ENCODE measurements at regions not wholly inside any gene's neighbourhood (a gene's known extent, or its start where the extent isn't known, plus 50 kb on each side); places are given as distances from the start of the nearest gene placed in this dataset.

- TF ChIP-seq FOXM1 (IDR thresholded peaks at IDR 0.05; ENCODE audit: low read depth) (no peak), CHD2 (IDR thresholded peaks at IDR 0.05; ENCODE audit: low read length, partially characterized antibody) (no peak), EZH2phosphoT487 (IDR thresholded peaks at IDR 0.05; ENCODE audit: borderline replicate concordance, low read depth) (no peak), ELF1 (IDR thresholded peaks at IDR 0.05) (no peak), GATA2 (CRISPR knock-in tag; IDR thresholded peaks at IDR 0.05) (no peak), SIN3A (IDR thresholded peaks at IDR 0.05; ENCODE audit: borderline replicate concordance, low read depth, low read length) (no peak)
- TF ChIP-seq, protein P1, sequence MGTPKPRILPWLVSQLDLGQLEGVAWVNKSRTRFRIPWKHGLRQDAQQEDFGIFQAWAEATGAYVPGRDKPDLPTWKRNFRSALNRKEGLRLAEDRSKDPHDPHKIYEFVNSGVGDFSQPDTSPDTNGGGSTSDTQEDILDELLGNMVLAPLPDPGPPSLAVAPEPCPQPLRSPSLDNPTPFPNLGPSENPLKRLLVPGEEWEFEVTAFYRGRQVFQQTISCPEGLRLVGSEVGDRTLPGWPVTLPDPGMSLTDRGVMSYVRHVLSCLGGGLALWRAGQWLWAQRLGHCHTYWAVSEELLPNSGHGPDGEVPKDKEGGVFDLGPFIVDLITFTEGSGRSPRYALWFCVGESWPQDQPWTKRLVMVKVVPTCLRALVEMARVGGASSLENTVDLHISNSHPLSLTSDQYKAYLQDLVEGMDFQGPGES (IDR thresholded peaks at IDR 0.05; ENCODE audit: low read depth, low read length) = no peak
- no peak for DNase-seq
- WGBS (ENCODE audit: low lambda C conversion rate) = 53% methylated on average over 23 of the region's 23 CpGs
- Histone ChIP-seq H2AFZ (ENCODE audit: low read depth) (no peak overlapping the region), H3K36me3 (replicated peaks in 1 of 2; ENCODE audit: control insufficient read depth in 1 of 2, insufficient read depth in 2 of 2, low read length in 1 of 2) (no peaks in the 10 kb centered on the region), H3K9ac (no peak overlapping the region), H3K27ac (ENCODE audit: low read depth in 2 of 2, low read length in 1 of 2) (no peak overlapping the region), H3F3A (replicated peaks; ENCODE audit: insufficient read depth) (no peaks in the 10 kb centered on the region), H3K4me1 (ENCODE audit: control insufficient read depth in 1 of 2, insufficient read depth in 2 of 2, low read depth in 1 of 2, low read length in 1 of 2) (no peaks in the 10 kb centered on the region), H3K79me2 (ENCODE audit: insufficient read depth) (no peaks in the 10 kb centered on the region), H3K9me3 (no peaks in the 10 kb centered on the region; the same call in 1 of the 2 replicates), H3K9me2 (no peaks in the 10 kb centered on the region), H3K4me3 (ENCODE audit: low read depth in 2 of 2, low read length in 1 of 2) (no peak overlapping the region), H4K20me1 (ENCODE audit: insufficient read depth) (no peaks in the 10 kb centered on the region), H3K27me3 (ENCODE audit: insufficient read depth) (no peaks in the 10 kb centered on the region), H3K4me2 (no peak overlapping the region)
- ChIA-PET POLR2A (no interaction called here), CTCF (interaction anchor here (0.9 to 2.4 kb wide), 2 partner anchors 24 to 60 kb away, joined by 3 to 7 read pairs; no protein-coding TSS in a partner anchor)
Measured at GRCh38 chr7:3094701-3095445, 51.2 kb upstream of the CARD11 start.

GRCh38 chr7:3097734-3098133, 54.1 kb upstream of the CARD11 start:
- Histone ChIP-seq H4K20me1 (ENCODE audit: insufficient read depth) (no peaks in the 10 kb centered on the region), H3F3A (replicated peaks; ENCODE audit: insufficient read depth) (no peaks in the 10 kb centered on the region), H3K36me3 (replicated peaks in 1 of 2; ENCODE audit: control insufficient read depth in 1 of 2, insufficient read depth in 2 of 2, low read length in 1 of 2) (no peaks in the 10 kb centered on the region), H3K27me3 (ENCODE audit: insufficient read depth) (no peaks in the 10 kb centered on the region), H3K4me1 (ENCODE audit: control insufficient read depth in 1 of 2, insufficient read depth in 2 of 2, low read depth in 1 of 2, low read length in 1 of 2) (no peaks in the 10 kb centered on the region), H3K27ac (ENCODE audit: low read depth in 2 of 2, low read length in 1 of 2) (no peak overlapping the region), H3K4me3 (ENCODE audit: low read depth in 2 of 2, low read length in 1 of 2) (no peak overlapping the region), H2AFZ (ENCODE audit: low read depth) (no peak overlapping the region), H3K9me3 (no peaks in the 10 kb centered on the region; the same call in 1 of the 2 replicates), H3K4me2 (no peak overlapping the region), H3K79me2 (ENCODE audit: insufficient read depth) (no peaks in the 10 kb centered on the region), H3K9me2 (no peaks in the 10 kb centered on the region), H3K9ac (no peak overlapping the region)
- POLR2A ChIA-PET = no interaction called here
- CTCF ChIA-PET = interaction anchor here (0.9 kb wide), 1 partner anchor 57 kb away, joined by 3 read pairs; no protein-coding TSS in a partner anchor
- DNase-seq = no peak
- 18% methylated on average over 1 of the region's 1 CpG for WGBS (ENCODE audit: low lambda C conversion rate)
- TF ChIP-seq GABPA (IDR thresholded peaks at IDR 0.05; ENCODE audit: low read depth) (no peak), YY1 (IDR thresholded peaks at IDR 0.05; ENCODE audit: low read depth) (no peak), SMC3 (IDR thresholded peaks at IDR 0.05; ENCODE audit: low read depth, low read length) (no peak), FOXM1 (IDR thresholded peaks at IDR 0.05; ENCODE audit: low read depth) (no peak), JUND (IDR thresholded peaks at IDR 0.05) (no peak), RFX5 (IDR thresholded peaks at IDR 0.05; ENCODE audit: low read length) (no peak), EZH2phosphoT487 (IDR thresholded peaks at IDR 0.05; ENCODE audit: borderline replicate concordance, low read depth) (no peak), POLR2AphosphoS5 (IDR thresholded peaks at IDR 0.05; ENCODE audit: low read depth, low read length) (no peak), GATA2 (CRISPR knock-in tag; IDR thresholded peaks at IDR 0.05) (no peak), TCF12 (IDR thresholded peaks at IDR 0.05) (no peak), TAF1 (IDR thresholded peaks at IDR 0.05; ENCODE audit: borderline replicate concordance, low read depth, low read length) (no peak), NRF1 (IDR thresholded peaks at IDR 0.05; ENCODE audit: low read depth, low read length) (no peak), RCOR1 (IDR thresholded peaks at IDR 0.05; ENCODE audit: low read length) (no peak), ELF1 (IDR thresholded peaks at IDR 0.05) (no peak)
- TF ChIP-seq, protein P1 (IDR thresholded peaks at IDR 0.05; ENCODE audit: low read depth, low read length) = no peak
- TF ChIP-seq, protein P2, sequence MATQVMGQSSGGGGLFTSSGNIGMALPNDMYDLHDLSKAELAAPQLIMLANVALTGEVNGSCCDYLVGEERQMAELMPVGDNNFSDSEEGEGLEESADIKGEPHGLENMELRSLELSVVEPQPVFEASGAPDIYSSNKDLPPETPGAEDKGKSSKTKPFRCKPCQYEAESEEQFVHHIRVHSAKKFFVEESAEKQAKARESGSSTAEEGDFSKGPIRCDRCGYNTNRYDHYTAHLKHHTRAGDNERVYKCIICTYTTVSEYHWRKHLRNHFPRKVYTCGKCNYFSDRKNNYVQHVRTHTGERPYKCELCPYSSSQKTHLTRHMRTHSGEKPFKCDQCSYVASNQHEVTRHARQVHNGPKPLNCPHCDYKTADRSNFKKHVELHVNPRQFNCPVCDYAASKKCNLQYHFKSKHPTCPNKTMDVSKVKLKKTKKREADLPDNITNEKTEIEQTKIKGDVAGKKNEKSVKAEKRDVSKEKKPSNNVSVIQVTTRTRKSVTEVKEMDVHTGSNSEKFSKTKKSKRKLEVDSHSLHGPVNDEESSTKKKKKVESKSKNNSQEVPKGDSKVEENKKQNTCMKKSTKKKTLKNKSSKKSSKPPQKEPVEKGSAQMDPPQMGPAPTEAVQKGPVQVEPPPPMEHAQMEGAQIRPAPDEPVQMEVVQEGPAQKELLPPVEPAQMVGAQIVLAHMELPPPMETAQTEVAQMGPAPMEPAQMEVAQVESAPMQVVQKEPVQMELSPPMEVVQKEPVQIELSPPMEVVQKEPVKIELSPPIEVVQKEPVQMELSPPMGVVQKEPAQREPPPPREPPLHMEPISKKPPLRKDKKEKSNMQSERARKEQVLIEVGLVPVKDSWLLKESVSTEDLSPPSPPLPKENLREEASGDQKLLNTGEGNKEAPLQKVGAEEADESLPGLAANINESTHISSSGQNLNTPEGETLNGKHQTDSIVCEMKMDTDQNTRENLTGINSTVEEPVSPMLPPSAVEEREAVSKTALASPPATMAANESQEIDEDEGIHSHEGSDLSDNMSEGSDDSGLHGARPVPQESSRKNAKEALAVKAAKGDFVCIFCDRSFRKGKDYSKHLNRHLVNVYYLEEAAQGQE (IDR thresholded peaks at IDR 0.05; ENCODE audit: low read depth, low read length) = no peak
- TF ChIP-seq, protein P3, sequence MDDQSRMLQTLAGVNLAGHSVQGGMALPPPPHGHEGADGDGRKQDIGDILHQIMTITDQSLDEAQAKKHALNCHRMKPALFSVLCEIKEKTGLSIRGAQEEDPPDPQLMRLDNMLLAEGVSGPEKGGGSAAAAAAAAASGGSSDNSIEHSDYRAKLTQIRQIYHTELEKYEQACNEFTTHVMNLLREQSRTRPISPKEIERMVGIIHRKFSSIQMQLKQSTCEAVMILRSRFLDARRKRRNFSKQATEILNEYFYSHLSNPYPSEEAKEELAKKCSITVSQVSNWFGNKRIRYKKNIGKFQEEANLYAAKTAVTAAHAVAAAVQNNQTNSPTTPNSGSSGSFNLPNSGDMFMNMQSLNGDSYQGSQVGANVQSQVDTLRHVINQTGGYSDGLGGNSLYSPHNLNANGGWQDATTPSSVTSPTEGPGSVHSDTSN (IDR thresholded peaks at IDR 0.05) = no peak
